HG03354 (cell line): ENCODE measurements at regions not wholly inside any gene's neighbourhood (a gene's known extent, or its start where the extent isn't known, plus 50 kb on each side); places are given as distances from the start of the nearest gene placed in this dataset.

Experiments
- ATAC-seq: cut with Tn5 transposase; IDR thresholded peaks from one replicate; pipeline ENCODE4 v1.9.1; 2021; ENCODE audit warnings: mild to moderate bottlenecking; ENCODE audit not compliant: unreplicated experiment, poor library complexity, severe bottlenecking

GRCh38 chr13:33940898-33941297 lies 122.9 kb downstream of the RFC3 start:
- ATAC-seq, result no peak

- ATAC-seq, result no peak
These were observed 127.5 kb downstream of the RFC3 start for GRCh38 chr13:33945477-33945876.

GRCh38 chr13:33953203-33953602 lies 135.3 kb downstream of the RFC3 start:
- no peak for ATAC-seq

GRCh38 chr13:33953781-33954180 lies 135.8 kb downstream of the RFC3 start:
- ATAC-seq, result no peak

GRCh38 chr13:33956346-33956745 lies 138.4 kb downstream of the RFC3 start:
- ATAC-seq, result no peak

- ATAC-seq, result no peak
These were observed 139.6 kb downstream of the RFC3 start for GRCh38 chr13:33957497-33957905.

GRCh38 chr13:33958964-33959363 lies 141.0 kb downstream of the RFC3 start:
- no peak for ATAC-seq

GRCh38 chr13:33963134-33963533 lies 145.2 kb downstream of the RFC3 start:
- no peak for ATAC-seq

GRCh38 chr13:33963895-33964294 lies 145.9 kb downstream of the RFC3 start:
- ATAC-seq, result no peak

- no peak for ATAC-seq
These were observed 150.9 kb downstream of the RFC3 start for GRCh38 chr13:33968520-33969507.

GRCh38 chr13:33970746-33971561 lies 153.0 kb downstream of the RFC3 start:
- no peak for ATAC-seq

GRCh38 chr13:33971562-33971819 lies 153.5 kb downstream of the RFC3 start:
- no peak for ATAC-seq

GRCh38 chr13:33973194-33973593 lies 155.2 kb downstream of the RFC3 start:
- no peak for ATAC-seq

GRCh38 chr13:33976965-33977364 lies 159.0 kb downstream of the RFC3 start:
- ATAC-seq, result no peak

- ATAC-seq, result no peak
These were observed 160.7 kb downstream of the RFC3 start for GRCh38 chr13:33978653-33979052.

- ATAC-seq, result no peak
These were observed 175.0 kb downstream of the RFC3 start for GRCh38 chr13:33992881-33993336.

- ATAC-seq, result peak; percentile 89
These were observed 176.2 kb downstream of the RFC3 start for GRCh38 chr13:33994198-33994597.

GRCh38 chr13:33994826-33995502 lies 177.0 kb downstream of the RFC3 start:
- ATAC-seq, result no peak

- ATAC-seq, result no peak
These were observed 178.7 kb downstream of the RFC3 start for GRCh38 chr13:33996636-33997035.

- ATAC-seq, result no peak
These were observed 179.6 kb downstream of the RFC3 start for GRCh38 chr13:33997574-33997973.
